Brain microvascular endothelial cell (primary cell): ENCODE measurements at regions not wholly inside any gene's neighbourhood (a gene's known extent, or its start where the extent isn't known, plus 50 kb on each side); places are given as distances from the start of the nearest gene placed in this dataset.

Experiments used
- DNase-seq: peaks from one replicate; pipeline ENCODE4 v3.0.0-alpha.2; 2020
- H3K27ac ChIP-seq: fragments of 250-450 bp; sonication (Bioruptor Pico); 2 replicates; pipeline ENCODE4 v1.5.1; 2020; ENCODE audit warnings: mild to moderate bottlenecking, moderate library complexity
- H3K27me3 ChIP-seq: fragments of 250-450 bp; sonication (Bioruptor Pico); replicated peaks from 2 replicates; pipeline ENCODE4 v1.5.1; 2020; ENCODE audit warnings: mild to moderate bottlenecking
- H3K36me3 ChIP-seq: fragments of 250-450 bp; sonication (Bioruptor Pico); replicated peaks from 2 replicates; pipeline ENCODE4 v1.5.1; 2020; ENCODE audit warnings: mild to moderate bottlenecking
- H3K4me3 ChIP-seq: 2 replicates; pipeline ENCODE4 v1.5.1; 2011; ENCODE audit warnings: low read depth, mild to moderate bottlenecking, control low read depth, low read length, moderate library complexity
- in situ Hi-C: cut with HindIII; loops from 2 replicates; pipeline ENCODE4 v1.10.0; 2017; ENCODE audit warnings: low sequenced_read_pairs, low pct_ligation_motif_present
- TF ChIP-seq, protein P1 (sequence below): IDR thresholded peaks from 2 replicates; pipeline ENCODE4 v1.5.1; 2011; ENCODE audit warnings: low read depth, mild to moderate bottlenecking, moderate library complexity, low read length, control low read depth, inconsistent platforms; ENCODE audit errors: missing control alignments

DNA sequence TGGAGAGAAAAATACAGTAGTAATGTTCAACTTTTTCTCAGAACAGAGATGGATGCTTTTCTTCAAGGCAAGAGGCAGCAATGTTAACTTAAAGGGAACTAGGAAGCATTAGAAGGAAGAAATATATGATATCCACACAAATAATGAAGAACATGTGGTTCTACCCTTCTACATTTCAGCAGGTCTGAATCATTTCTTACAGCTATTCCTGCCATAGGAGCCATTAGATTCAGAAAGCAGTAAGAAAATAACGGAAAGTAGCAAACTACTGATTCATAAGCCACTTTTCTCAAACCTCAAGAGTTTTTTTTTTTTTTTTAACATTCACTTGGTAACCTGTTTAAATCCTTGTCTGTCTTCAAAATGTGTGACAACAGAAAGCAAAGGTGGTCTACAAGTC lies 1251.6 kb upstream of the AGA start:
- in situ Hi-C loops: no loop called here
- DNase-seq: no peak
- TF ChIP-seq, protein P1, sequence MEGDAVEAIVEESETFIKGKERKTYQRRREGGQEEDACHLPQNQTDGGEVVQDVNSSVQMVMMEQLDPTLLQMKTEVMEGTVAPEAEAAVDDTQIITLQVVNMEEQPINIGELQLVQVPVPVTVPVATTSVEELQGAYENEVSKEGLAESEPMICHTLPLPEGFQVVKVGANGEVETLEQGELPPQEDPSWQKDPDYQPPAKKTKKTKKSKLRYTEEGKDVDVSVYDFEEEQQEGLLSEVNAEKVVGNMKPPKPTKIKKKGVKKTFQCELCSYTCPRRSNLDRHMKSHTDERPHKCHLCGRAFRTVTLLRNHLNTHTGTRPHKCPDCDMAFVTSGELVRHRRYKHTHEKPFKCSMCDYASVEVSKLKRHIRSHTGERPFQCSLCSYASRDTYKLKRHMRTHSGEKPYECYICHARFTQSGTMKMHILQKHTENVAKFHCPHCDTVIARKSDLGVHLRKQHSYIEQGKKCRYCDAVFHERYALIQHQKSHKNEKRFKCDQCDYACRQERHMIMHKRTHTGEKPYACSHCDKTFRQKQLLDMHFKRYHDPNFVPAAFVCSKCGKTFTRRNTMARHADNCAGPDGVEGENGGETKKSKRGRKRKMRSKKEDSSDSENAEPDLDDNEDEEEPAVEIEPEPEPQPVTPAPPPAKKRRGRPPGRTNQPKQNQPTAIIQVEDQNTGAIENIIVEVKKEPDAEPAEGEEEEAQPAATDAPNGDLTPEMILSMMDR: no peak
- H3K27me3 ChIP-seq: no peaks in the 10 kb centered on the region
- H3K4me3 ChIP-seq: no peak overlapping the region
- no peak overlapping the region for H3K27ac ChIP-seq
- no peaks in the 10 kb centered on the region for H3K36me3 ChIP-seq

DNA sequence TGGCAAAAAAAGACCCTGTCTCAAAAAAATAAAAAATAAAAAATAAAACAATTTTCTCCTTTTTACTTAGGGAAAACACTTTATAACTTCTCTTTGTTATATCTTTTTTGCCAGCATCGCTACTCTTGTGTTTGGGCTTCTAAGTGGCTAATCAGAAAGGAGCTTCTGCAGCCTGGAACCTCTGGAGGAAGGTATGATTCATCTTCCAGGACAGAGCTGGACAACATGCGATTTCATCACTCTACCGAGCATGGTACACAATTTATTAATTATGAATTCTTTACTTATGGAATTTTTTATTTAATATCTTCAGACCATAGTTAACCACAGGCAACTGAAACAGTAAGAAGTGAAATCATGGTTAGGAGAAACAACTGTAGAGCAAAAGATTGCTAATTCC lies 1254.3 kb upstream of the AGA start:
- Histone ChIP-seq H3K36me3 (no peaks in the 10 kb centered on the region), H3K4me3 (no peak overlapping the region), H3K27ac (no peak overlapping the region), H3K27me3 (no peaks in the 10 kb centered on the region)
- in situ Hi-C loops: no loop called here
- TF ChIP-seq, protein P1: no peak
- DNase-seq: no peak

DNA sequence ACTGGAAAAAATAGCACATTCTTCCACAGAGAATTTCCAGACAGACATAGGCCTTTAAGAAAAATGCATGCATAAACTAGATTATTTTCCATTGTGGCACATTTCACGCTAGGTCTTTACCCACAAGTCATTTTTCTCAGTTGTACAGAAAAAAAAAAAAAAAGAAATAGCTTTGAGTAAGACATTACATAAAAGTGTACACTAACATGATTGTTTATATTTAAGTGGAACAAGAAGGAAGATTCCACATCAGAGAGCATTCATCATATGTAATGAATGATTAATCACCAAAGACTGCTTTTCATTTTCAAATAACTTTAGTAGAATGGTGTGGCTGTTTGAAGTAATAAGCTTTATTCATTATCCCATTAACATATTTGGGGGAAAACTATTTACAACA lies 1270.2 kb upstream of the AGA start:
- H3K36me3 ChIP-seq: no peaks in the 10 kb centered on the region
- H3K4me3 ChIP-seq: no peak overlapping the region
- H3K27me3 ChIP-seq: no peaks in the 10 kb centered on the region
- H3K27ac ChIP-seq: no peak overlapping the region
- TF ChIP-seq, protein P1: no peak
- in situ Hi-C loops: no loop called here
- DNase-seq: no peak

DNA sequence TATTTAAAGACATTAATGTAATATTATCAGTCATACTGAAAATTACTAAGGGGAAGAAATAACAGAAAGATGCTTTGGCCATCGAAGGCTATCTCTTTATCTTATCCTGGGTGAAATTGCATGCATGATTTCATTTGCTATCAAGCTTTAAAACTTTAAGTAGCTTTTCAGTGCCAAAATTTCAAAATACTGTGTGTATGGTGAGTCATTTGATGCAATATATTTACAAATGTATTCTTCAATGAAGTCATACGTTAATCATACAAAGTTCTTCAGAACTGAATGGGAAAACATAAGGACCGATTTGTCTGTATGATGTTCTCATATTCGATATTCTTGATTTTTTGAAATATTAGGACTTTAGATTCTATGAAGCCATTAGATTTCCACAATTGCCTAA lies 1295.8 kb upstream of the AGA start:
- Histone ChIP-seq H3K27me3 (no peaks in the 10 kb centered on the region), H3K4me3 (no peak overlapping the region), H3K36me3 (no peaks in the 10 kb centered on the region), H3K27ac (no peak overlapping the region)
- TF ChIP-seq, protein P1: no peak
- in situ Hi-C loops: no loop called here
- DNase-seq: no peak

DNA sequence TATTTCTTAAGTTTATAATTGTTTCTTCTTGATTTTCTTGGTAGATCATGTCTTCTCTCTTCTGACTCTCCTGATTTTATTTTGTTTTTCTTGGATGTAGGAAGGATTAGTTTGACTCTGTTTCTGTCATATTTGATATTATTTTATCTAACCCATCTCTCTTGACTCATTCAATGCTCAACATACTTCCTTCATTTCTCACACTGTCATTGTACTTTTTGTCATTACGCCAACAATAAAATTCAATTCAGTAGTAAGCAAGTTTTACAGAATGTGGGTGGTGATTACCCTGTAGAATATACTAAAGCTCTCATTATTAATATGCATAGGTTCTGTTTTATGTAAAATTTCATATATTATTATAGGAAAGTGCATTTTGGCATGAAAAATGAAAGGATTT lies 1303.0 kb upstream of the AGA start:
- no peak for DNase-seq
- TF ChIP-seq, protein P1: no peak
- H3K27me3 ChIP-seq: no peaks in the 10 kb centered on the region
- no peaks in the 10 kb centered on the region for H3K36me3 ChIP-seq
- in situ Hi-C loops: no loop called here
- no peak overlapping the region for H3K27ac ChIP-seq
- H3K4me3 ChIP-seq: no peak overlapping the region

DNA sequence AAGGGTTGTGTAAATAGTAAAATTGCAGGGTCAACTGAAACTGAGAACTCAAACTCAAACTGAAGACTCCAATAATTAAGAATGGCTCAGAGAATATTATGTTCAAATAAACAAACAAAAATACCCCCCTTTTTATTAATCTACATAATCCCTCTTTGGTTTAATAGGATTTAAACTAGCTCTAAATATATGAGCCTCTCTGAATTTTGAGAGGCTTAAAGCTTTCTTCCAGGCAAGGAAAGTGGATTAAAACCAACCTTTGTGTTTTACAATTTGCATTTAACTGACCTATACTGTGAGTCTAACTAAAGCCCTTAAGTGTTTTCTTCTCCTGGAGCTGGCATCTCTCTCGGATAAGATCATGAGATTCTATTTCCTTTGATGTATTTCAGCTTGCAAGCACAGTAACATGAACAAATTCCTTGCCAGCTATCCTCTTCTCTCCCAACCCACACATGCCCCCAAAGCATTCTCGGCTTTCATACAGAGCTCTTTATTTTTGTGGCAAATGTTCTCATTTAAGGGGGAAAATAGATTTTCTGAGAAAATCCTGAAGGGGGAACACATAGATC lies 1310.8 kb upstream of the AGA start:
- in situ Hi-C loops: no loop called here
- Histone ChIP-seq H3K27me3 (no peaks in the 10 kb centered on the region), H3K4me3 (no peak overlapping the region), H3K36me3 (no peaks in the 10 kb centered on the region), H3K27ac (no peak overlapping the region)
- no peak for DNase-seq
- TF ChIP-seq, protein P1: no peak
